Right atrium auricular region (tissue), 2 donors: ENCODE measurements at regions not wholly inside any gene's neighbourhood (a gene's known extent, or its start where the extent isn't known, plus 50 kb on each side); places are given as distances from the start of the nearest gene placed in this dataset.

ENCODE experiments used
- DNase-seq: peaks from one replicate; pipeline ENCODE4 v3.0.0-alpha.2; 2019; ENCODE audit warnings: low spot score
- H3K27ac ChIP-seq, 2 donors: fragments of 200-600 bp; sonication (generic); 1 replicate in 1 of 2; 2 replicates in 1 of 2; pipeline ENCODE4 v1.5.1; 2016 to 2019
- H3K27me3 ChIP-seq, 2 donors: fragments of 200-600 bp; sonication (generic); one replicate each; pipeline versions ENCODE4 v1.5.1 to v1.6.0; 2017 to 2019
- H3K36me3 ChIP-seq: fragments of 200-600 bp; sonication (generic); one replicate; pipeline ENCODE4 v1.5.1; 2016
- H3K4me1 ChIP-seq, 2 donors: fragments of 200-600 bp; sonication (generic); one replicate each; pipeline versions ENCODE4 v1.5.1 to v1.6.0; 2017 to 2019
- H3K4me3 ChIP-seq, 2 donors: fragments of 200-600 bp; sonication (generic); 1 replicate in 1 of 2; 2 replicates in 1 of 2; pipeline ENCODE4 v1.5.1; 2017 to 2019; ENCODE audit warnings: mild to moderate bottlenecking in 1 of 2, moderate library complexity in 1 of 2
- H3K9me3 ChIP-seq, 2 donors: fragments of 200-600 bp; sonication (generic); one replicate each; pipeline ENCODE4 v1.5.1; 2019
- CTCF ChIP-seq, 2 donors: fragments of 200-600 bp; sonication (generic); IDR thresholded peaks; one replicate each; pipeline ENCODE4 v1.5.1; 2019; ENCODE audit warnings: antibody characterized with exemption in 2 of 2

- no peak for DNase-seq
- no peaks in the 10 kb centered on the region for H3K9me3 ChIP-seq
- no peaks in the 10 kb centered on the region for H3K36me3 ChIP-seq
- H3K27ac ChIP-seq: no peak overlapping the region
- H3K4me3 ChIP-seq: no peak overlapping the region
- no peaks in the 10 kb centered on the region for H3K27me3 ChIP-seq
- no peak for TF ChIP-seq CTCF (IDR thresholded peaks at IDR 0.05)
- no peaks in the 10 kb centered on the region for H3K4me1 ChIP-seq
Measured at GRCh38 chr3:147851062-147851461, 441.9 kb downstream of the ZIC1 start.

GRCh38 chr3:147854542-147854941 lies 445.4 kb downstream of the ZIC1 start:
- no peak for TF ChIP-seq CTCF (IDR thresholded peaks at IDR 0.05)
- Histone ChIP-seq H3K36me3 (no peaks in the 10 kb centered on the region), H3K9me3 (no peaks in the 10 kb centered on the region), H3K4me3 (no peak overlapping the region), H3K27ac (no peak overlapping the region), H3K4me1 (no peaks in the 10 kb centered on the region), H3K27me3 (no peaks in the 10 kb centered on the region)
- no peak for DNase-seq

GRCh38 chr3:147864754-147865354 lies 455.7 kb downstream of the ZIC1 start:
- TF ChIP-seq CTCF (IDR thresholded peaks at IDR 0.05): no peak
- no peaks in the 10 kb centered on the region for H3K9me3 ChIP-seq

GRCh38 chr3:147866561-147866960 lies 457.4 kb downstream of the ZIC1 start:
- no peak for DNase-seq
- Histone ChIP-seq H3K36me3 (no peaks in the 10 kb centered on the region), H3K27ac (no peak overlapping the region), H3K9me3 (no peaks in the 10 kb centered on the region), H3K27me3 (no peaks in the 10 kb centered on the region), H3K4me3 (no peak overlapping the region), H3K4me1 (no peaks in the 10 kb centered on the region)
- TF ChIP-seq CTCF (IDR thresholded peaks at IDR 0.05): no peak

More at GRCh38 chr3:147864754-147865354, 455.7 kb downstream of the ZIC1 start:
- no peak overlapping the region for H3K27ac ChIP-seq
- no peaks in the 10 kb centered on the region for H3K27me3 ChIP-seq
- no peaks in the 10 kb centered on the region for H3K36me3 ChIP-seq
- DNase-seq: no peak
- no peaks in the 10 kb centered on the region for H3K4me1 ChIP-seq
- no peak overlapping the region for H3K4me3 ChIP-seq

- Histone ChIP-seq H3K27ac (no peak overlapping the region), H3K27me3 (no peaks in the 10 kb centered on the region), H3K4me3 (no peak overlapping the region), H3K4me1 (no peaks in the 10 kb centered on the region), H3K9me3 (no peaks in the 10 kb centered on the region), H3K36me3 (no peaks in the 10 kb centered on the region)
- no peak for DNase-seq
- TF ChIP-seq CTCF (IDR thresholded peaks at IDR 0.05): no peak
Measured at GRCh38 chr3:147872568-147872967, 463.4 kb downstream of the ZIC1 start.

- H3K4me1 ChIP-seq: no peaks in the 10 kb centered on the region
- no peak for TF ChIP-seq CTCF (IDR thresholded peaks at IDR 0.05)
- H3K27me3 ChIP-seq: no peaks in the 10 kb centered on the region
- no peaks in the 10 kb centered on the region for H3K36me3 ChIP-seq
- no peak overlapping the region for H3K27ac ChIP-seq
- peaks cover 0 to under 1% of the 10 kb centered on the region in 2 donors for H3K9me3 ChIP-seq
- H3K4me3 ChIP-seq: no peak overlapping the region
- DNase-seq: no peak
Measured at GRCh38 chr3:147875498-147875897, 466.3 kb downstream of the ZIC1 start.
